Stomach (tissue), 4 donors: ENCODE measurements at regions not wholly inside any gene's neighbourhood (a gene's known extent, or its start where the extent isn't known, plus 50 kb on each side); places are given as distances from the start of the nearest gene placed in this dataset.

Source experiments
- CTCF ChIP-seq, 7 experiments: fragments of 450-650 bp in 4 of 7; fragments of 200-600 bp in 3 of 7; sonication (generic) in 3 of 7; IDR thresholded peaks; one replicate each; pipeline ENCODE4 v1.5.1; 2016 to 2019; ENCODE audit warnings: antibody characterized with exemption in 7 of 7, control low read depth in 2 of 7, mild to moderate bottlenecking in 1 of 7
- EP300 ChIP-seq: sonication (generic); formaldehyde crosslinking; IDR thresholded peaks from one replicate; pipeline ENCODE4 v1.6.1; 2017; ENCODE audit warnings: antibody characterized with exemption
- POLR2AphosphoS5 ChIP-seq, 3 donors: sonication (generic); formaldehyde crosslinking; IDR thresholded peaks; one replicate each; pipeline ENCODE4 v1.6.1; 2016; ENCODE audit warnings: antibody characterized with exemption in 3 of 3

GRCh38 chr1:157325220-157325619 lies 187.0 kb upstream of the ETV3 start:
- no peak for TF ChIP-seq POLR2AphosphoS5 (IDR thresholded peaks at IDR 0.05)
- TF ChIP-seq EP300: no peak
- no peak for TF ChIP-seq CTCF (IDR thresholded peaks at IDR 0.05)
